DND-41 (cell line): ENCODE measurements at regions not wholly inside any gene's neighbourhood (a gene's known extent, or its start where the extent isn't known, plus 50 kb on each side); places are given as distances from the start of the nearest gene placed in this dataset.

ENCODE experiments used
- ATAC-seq: fragments of 200-7000 bp; cut with Tn5 transposase; 3 replicates; pipeline ENCODE4 v1.9.1; 2021; ENCODE audit warnings: low read depth; ENCODE audit not compliant: insufficient read depth
- DNase-seq: peaks from one replicate; pipeline ENCODE4 v3.0.0-alpha.2; 2020
- H2AFZ ChIP-seq: 2 replicates; pipeline ENCODE4 v1.6.0; 2012; ENCODE audit warnings: low read depth, low read length
- H3K27ac ChIP-seq: 2 replicates; pipeline ENCODE4 v1.5.1; 2012; ENCODE audit warnings: low read length, inconsistent platforms
- H3K27me3 ChIP-seq: fragments of 200-600 bp; sonication (generic); 2 replicates; pipeline ENCODE4 v1.6.0; 2012; ENCODE audit warnings: low read length, mild to moderate bottlenecking, inconsistent platforms; ENCODE audit not compliant: insufficient read depth, poor library complexity
- H3K36me3 ChIP-seq: 2 replicates; pipeline ENCODE4 v1.5.1; 2012; ENCODE audit warnings: low read length, inconsistent platforms; ENCODE audit not compliant: insufficient read depth
- H3K4me1 ChIP-seq: 2 replicates; pipeline ENCODE4 v1.5.1; 2012; ENCODE audit warnings: mild to moderate bottlenecking, low read length; ENCODE audit not compliant: insufficient read depth
- H3K4me2 ChIP-seq: 2 replicates; pipeline ENCODE4 v1.6.0; 2012; ENCODE audit warnings: mild to moderate bottlenecking, moderate library complexity, low read length, inconsistent platforms; ENCODE audit not compliant: insufficient read depth
- H3K4me3 ChIP-seq, 2 experiments: fragments of 200-600 bp in 1 of 2; shearing (Covaris generic) in 1 of 2; 2 replicates each; pipeline ENCODE4 v1.5.1; 2012 to 2016; ENCODE audit warnings: inconsistent platforms in 2 of 2, low read length in 2 of 2, mild to moderate bottlenecking in 2 of 2, low read depth in 1 of 2, moderate library complexity in 1 of 2
- H3K79me2 ChIP-seq: 2 replicates; pipeline ENCODE4 v1.6.0; 2012; ENCODE audit warnings: low read length, inconsistent platforms; ENCODE audit not compliant: insufficient read depth
- H3K9ac ChIP-seq: 2 replicates; pipeline ENCODE4 v1.6.0; 2012; ENCODE audit warnings: low read depth, mild to moderate bottlenecking, inconsistent platforms, low read length, moderate library complexity
- H3K9me3 ChIP-seq: 2 replicates; pipeline ENCODE4 v1.5.1; 2012; ENCODE audit warnings: low read length, moderate library complexity, mild to moderate bottlenecking, inconsistent platforms; ENCODE audit not compliant: insufficient read depth, severe bottlenecking
- H4K20me1 ChIP-seq: 2 replicates; pipeline ENCODE4 v1.6.0; 2012; ENCODE audit warnings: low read length; ENCODE audit not compliant: insufficient read depth
- CTCF ChIP-seq: IDR thresholded peaks from 2 replicates; pipeline ENCODE4 v1.5.1; 2012; ENCODE audit warnings: borderline replicate concordance, low read length, moderate library complexity, mild to moderate bottlenecking; ENCODE audit not compliant: poor library complexity, severe bottlenecking; ENCODE audit errors: extremely low read depth
- EZH2 ChIP-seq: IDR thresholded peaks from 3 replicates; pipeline ENCODE4 v1.6.1; 2012; ENCODE audit warnings: borderline replicate concordance, low read depth, mild to moderate bottlenecking, moderate library complexity, low read length, inconsistent platforms; ENCODE audit not compliant: severe bottlenecking

GRCh38 chr4:136392576-136392975 is 1139.7 kb downstream of the PCDH18 start:
- no peak overlapping the region for H3K27ac ChIP-seq
- H3K4me3 ChIP-seq, result no peak overlapping the region
- H3K79me2 ChIP-seq, result no peaks in the 10 kb centered on the region
- TF ChIP-seq CTCF (no peak), EZH2 (no peak)
- no peak overlapping the region for H3K4me2 ChIP-seq
- no peaks in the 10 kb centered on the region for H3K9me3 ChIP-seq
- no peak for DNase-seq
- H4K20me1 ChIP-seq, result no peaks in the 10 kb centered on the region
- H3K36me3 ChIP-seq, result no peaks in the 10 kb centered on the region
- no peaks in the 10 kb centered on the region for H3K4me1 ChIP-seq
- no peak overlapping the region for H2AFZ ChIP-seq
- H3K27me3 ChIP-seq, result no peaks in the 10 kb centered on the region
- no peak overlapping the region for H3K9ac ChIP-seq
- ATAC-seq, result no peak

GRCh38 chr4:136390824-136391223 is 1141.5 kb downstream of the PCDH18 start:
- ATAC-seq (no peak), DNase-seq (no peak)
- no peaks in the 10 kb centered on the region for H3K4me1 ChIP-seq

GRCh38 chr4:136383082-136383481 is 1149.2 kb downstream of the PCDH18 start:
- ATAC-seq, result no peak
- no peaks in the 10 kb centered on the region for H3K9me3 ChIP-seq

More at GRCh38 chr4:136390824-136391223, 1141.5 kb downstream of the PCDH18 start:
- TF ChIP-seq CTCF (no peak), EZH2 (no peak)
- H3K79me2 ChIP-seq, result no peaks in the 10 kb centered on the region
- H3K4me2 ChIP-seq, result no peak overlapping the region
- no peak overlapping the region for H3K9ac ChIP-seq
- H3K9me3 ChIP-seq, result no peaks in the 10 kb centered on the region
- H3K27me3 ChIP-seq, result no peaks in the 10 kb centered on the region
- H3K36me3 ChIP-seq, result no peaks in the 10 kb centered on the region
- H2AFZ ChIP-seq, result no peak overlapping the region
- no peaks in the 10 kb centered on the region for H4K20me1 ChIP-seq
- no peak overlapping the region for H3K4me3 ChIP-seq
- no peak overlapping the region for H3K27ac ChIP-seq

More at GRCh38 chr4:136383082-136383481, 1149.2 kb downstream of the PCDH18 start:
- Histone ChIP-seq H3K4me1 (no peaks in the 10 kb centered on the region), H3K4me2 (no peak overlapping the region), H3K4me3 (no peak overlapping the region), H3K9ac (no peak overlapping the region), H4K20me1 (no peaks in the 10 kb centered on the region), H3K27ac (no peak overlapping the region), H3K27me3 (no peaks in the 10 kb centered on the region), H3K79me2 (no peaks in the 10 kb centered on the region), H3K36me3 (no peaks in the 10 kb centered on the region), H2AFZ (no peak overlapping the region)
- TF ChIP-seq CTCF (no peak), EZH2 (no peak)
- DNase-seq, result no peak
